Islet of Langerhans (tissue), 1 donor: ENCODE measurements at regions not wholly inside any gene's neighbourhood (a gene's known extent, or its start where the extent isn't known, plus 50 kb on each side); places are given as distances from the start of the nearest gene placed in this dataset.
"Not testable (repeated sequence)": the region's sequence is repeated elsewhere in the genome, so short reads cannot be mapped to it uniquely, and the experiment has no call there.

Experiments used
- FAIRE-seq: peaks from one replicate; lab custom pipeline; 2011; peaks lifted over from hg19 to GRCh38; lab: Jason Lieb, UNC

DNA sequence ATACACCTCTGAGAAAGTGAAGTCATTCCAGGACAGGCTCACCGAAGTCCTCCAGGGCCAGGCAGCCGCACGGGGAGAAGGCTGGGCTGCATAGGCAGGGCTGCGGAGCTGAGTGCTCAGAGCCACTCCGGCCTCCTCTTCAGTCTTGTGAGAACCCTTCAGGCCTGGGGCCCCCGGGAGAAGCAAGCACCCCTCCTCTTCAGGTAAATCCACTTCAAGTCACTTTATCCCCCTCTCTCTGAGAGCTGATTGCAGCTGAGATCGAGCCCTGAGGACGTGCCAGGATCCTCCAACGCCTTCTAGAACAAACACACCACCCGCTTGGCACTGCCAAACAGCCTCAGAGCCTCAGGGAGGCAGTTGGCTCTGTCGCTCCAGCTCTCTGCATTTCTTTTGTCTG, 1526.3 kb downstream of the BRD1 start:
- FAIRE-seq: no peak

DNA sequence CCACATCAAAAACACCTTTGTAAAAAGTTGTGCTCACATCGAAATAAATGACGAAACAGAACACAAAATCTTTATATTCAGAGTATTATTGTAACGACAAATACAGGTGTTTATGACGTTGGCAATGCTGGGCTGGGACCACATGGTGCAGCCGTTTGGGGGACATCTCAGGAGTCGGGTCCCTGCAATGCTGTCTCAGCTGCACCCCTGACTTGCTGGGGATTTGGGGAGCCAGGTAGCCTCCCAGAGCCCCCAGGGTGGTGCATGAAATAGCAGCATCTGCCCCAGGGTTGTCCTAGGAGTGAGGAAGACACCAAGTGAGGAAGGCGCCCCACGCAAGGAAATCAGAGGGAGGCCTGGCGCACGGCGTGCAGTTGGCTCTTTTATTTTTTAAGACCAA, 1526.8 kb downstream of the BRD1 start:
- no peak for FAIRE-seq

DNA sequence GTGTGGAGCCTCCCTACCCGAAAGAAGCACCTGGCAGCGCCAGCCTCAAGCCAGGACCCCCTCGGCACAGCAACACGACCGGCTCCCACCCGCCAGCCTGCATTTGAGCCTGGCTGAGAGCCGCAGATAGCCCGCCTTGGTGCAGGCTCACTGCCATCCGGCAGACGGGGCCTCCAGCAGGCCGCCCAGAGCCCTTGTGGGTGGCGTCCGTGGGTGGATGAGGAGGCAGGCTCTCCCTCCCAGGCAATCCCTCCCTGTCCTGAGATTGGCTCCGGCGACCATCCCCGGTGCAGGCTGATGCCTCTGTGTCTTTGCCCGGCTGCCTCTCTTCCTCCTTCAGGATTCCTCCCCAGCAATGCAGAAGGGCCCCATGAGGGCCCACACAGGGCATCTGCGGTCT, 1527.9 kb downstream of the BRD1 start:
- FAIRE-seq: no peak

DNA sequence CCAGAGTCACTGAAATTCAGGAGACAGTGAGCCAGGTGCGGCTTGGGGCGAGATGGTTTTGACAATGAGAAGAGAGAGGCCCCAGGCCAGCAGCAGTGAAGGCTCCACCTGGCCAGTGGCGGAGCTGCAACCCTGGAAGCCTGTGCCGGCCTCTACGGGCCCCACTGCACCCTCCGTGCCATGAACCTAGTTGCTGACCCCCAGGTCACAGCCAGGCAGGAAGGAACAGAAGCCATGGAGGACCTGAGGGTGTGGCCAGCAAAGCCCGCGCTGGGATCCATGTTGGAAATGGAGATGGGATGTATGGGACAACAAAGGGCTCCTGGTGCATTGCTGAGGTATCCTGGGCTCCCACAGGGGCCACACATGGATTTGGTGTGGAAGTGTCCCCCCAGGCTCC, 1528.5 kb downstream of the BRD1 start:
- no peak for FAIRE-seq

DNA sequence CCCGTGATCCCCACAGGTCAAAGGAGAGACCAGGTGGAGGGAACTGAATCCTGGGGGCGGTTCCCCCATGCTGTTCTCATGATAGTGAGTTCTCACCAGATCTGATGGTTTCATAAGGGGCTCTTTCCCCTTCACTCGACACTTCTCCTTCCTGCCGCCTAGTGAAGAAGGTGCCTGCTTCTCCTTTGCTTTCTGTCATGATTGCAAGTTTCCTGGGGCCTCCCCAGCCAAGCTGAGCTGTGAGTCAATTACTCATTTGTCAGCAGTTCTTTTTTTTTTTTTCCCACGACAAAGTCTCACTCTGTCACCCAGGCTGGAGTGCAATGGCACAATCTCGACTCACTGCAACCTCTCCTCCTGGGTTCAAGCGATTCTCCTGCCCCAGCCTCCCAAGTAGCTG, 1530.4 kb downstream of the BRD1 start:
- FAIRE-seq: no peak

DNA sequence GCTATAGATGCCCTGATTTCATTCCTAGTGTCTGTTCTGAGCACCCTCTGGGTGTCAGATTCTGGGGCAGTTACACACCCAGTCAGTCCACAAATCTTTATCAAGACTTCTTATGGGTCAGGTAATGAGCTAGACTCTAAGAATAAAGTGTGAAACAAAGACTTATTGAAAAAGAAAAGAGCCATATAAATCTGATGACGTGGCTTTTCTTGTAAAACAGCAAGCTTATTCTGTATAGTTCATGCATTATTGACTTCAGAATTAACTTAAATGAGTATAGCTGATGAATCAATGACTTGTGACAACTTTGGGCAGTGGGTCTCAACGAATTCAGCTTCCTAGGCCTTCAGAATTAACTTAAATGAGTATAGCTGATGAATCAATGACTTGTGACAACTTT, 1527.5 kb downstream of the TBC1D22A start:
- FAIRE-seq: not testable (repeated sequence)

DNA sequence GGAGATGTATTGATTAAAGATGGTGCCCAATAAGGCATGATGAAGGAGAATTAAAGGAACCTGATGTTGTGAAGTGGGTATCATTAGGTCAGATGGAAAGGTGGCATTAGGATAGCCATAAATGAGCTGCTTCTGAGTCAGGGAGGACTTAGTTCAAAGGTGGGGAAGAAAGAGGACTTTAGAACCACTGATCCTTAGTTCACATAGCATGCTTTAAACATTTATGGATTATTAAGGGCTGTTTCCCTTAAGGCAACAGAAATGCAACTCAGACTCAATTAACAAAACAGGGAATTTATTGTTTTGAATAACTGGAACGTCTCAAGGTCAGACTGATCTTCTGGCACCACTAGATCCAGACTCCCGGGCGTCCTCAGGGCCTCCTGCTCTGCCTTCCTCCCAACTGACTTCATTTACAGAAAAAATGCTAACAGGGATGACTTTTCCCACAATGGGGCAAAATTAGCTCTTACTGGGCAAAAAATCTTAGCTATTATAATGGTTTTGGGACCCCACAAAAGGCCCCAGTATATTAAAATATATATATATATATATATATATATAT, 1526.0 kb downstream of the TBC1D22A start:
- FAIRE-seq: no peak

DNA sequence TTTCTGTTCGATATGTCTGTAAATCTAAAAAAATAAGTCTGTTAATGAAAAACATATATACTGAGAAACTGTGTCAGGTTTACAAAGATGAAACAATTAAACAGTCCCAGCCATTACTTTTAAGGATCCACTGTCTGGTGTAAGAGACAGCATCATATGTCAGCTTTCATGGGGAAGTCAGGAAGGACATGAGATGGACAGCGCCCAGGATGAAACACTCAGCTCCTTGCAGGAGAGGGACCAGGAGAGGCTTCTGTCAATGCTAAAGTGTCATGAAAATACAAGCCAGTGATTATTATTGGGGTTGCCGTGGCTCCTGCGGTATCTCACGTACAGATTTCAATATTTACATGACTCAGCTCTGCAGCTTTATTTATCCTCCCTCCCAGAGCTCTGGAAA, 1524.6 kb downstream of the TBC1D22A start:
- no peak for FAIRE-seq

DNA sequence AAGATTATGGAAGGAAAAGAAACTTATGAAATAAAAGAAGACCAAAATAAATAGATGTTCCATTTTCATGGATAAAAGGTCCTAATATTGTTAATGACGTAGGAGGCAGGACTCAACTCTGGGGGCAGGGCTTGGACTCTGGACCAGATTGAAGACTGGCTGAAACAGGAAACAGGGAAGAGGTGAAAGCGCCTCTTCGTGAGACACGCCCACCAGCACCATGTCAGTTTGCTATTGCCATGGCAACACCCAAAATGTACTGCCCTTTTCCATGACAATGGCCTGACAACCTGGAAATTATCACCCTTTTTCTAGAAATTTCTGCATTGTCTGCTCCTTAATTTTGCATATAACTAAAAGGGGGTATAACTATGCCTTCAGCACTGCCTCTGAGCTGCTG, 1522.2 kb downstream of the TBC1D22A start:
- no peak for FAIRE-seq

DNA sequence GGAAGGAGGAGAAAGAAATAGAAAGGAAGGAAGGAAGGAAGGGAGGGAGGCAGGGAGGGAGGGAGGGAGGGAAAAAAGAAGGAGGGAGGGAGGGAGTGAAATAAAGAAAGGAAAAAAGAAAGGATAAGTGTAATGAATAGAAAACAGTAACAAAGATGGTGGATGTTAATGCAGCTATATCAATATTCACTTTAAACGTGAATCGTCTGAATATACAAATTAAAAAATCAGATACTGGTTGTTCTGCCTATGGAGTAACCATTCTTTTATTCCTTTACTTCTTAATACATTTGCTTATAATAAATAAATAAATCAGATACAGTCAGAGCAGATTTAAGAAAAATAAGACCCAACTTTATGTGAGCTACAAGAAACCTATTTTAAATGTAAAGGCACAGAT, 1520.4 kb downstream of the TBC1D22A start:
- FAIRE-seq: no peak

DNA sequence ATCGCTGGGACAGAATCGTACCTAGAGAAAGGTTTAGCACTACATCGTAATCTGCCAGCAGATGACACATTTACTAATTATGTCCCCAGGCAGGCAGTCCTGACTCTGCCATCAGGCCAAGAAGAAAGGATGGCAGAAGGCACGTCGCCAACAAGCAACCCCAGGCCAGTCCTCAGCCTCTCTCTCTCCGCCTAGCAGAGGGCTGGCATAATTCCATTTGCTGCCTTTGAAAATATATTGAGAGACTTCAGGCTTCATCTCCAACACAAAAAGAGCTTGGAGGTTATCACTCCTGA, 1517.0 kb downstream of the TBC1D22A start:
- FAIRE-seq: no peak

DNA sequence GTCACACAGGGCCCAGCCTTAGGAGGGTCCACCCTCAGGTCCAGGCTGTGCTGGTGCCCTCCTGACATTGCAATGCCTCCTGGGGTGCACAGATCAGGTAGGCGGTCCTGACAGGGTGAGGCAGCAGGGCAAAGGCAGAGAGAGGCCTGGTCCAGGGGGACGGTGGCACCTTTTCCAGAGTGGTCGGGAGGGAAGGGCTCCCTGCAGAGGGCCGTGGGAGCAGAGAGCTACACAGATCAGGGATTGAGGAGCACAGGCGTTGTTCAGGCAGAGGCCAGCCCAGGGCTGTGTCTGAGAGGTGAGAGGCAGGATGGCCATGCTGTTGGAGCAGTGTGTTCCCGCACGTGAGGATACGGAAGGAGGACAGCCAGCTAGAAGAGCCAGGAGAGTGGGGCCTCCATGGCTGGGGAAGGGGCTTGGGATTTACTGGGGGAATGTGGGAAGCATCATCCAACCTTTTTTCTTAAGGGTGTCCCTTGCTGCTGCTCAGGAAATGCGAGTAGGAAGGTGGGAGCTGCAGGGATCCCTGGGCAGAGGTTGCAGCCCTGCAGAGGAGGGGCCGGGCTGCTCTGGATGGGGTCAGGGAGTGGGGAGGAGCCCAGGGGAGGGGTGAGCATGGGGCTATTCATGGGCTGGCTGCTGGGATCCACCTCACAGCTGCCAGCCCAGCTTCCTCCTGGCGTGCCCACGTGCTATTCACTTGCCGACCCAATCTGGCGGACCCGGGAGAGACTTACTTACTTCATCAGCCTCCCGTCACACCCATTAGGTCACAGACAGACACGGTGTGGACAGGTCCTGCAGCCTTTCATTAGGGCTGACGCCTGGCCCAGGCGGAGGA, 1516.4 kb downstream of the TBC1D22A start:
- FAIRE-seq: no peak

DNA sequence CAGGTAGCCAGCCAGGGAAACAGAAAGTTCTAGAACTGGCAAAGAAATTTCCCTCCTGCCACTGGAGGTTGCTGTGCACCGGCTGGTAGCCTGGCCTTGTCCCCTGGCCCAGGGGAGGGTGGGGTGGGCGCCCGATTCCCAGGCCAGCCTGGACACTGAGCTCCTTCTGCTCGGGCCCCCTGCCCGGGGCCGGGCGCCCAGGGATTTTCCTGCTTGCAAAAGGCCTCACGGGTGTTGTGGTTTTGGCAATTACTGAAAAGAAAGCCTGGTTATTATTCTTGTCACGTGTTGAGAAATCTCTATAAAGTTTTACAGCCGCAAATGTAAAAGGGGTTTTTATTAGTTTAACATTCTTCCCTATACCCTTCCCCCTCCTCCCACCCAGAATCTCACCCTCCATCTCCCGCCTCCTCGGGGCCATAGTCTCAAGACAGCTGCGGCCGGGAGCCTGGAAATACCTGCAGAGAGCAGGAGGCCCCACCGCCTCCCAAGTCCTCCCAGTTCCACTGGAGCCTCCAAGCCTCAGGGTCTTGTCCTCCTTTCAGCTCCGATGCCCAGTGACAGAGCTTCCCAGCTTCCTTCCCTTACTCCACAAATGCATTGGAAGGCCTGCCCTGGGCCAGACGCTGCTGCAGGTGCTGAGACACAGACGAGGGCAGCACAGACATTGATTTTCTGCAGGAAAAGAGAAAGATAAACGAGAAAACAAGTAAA, 1515.6 kb downstream of the TBC1D22A start:
- FAIRE-seq: no peak

DNA sequence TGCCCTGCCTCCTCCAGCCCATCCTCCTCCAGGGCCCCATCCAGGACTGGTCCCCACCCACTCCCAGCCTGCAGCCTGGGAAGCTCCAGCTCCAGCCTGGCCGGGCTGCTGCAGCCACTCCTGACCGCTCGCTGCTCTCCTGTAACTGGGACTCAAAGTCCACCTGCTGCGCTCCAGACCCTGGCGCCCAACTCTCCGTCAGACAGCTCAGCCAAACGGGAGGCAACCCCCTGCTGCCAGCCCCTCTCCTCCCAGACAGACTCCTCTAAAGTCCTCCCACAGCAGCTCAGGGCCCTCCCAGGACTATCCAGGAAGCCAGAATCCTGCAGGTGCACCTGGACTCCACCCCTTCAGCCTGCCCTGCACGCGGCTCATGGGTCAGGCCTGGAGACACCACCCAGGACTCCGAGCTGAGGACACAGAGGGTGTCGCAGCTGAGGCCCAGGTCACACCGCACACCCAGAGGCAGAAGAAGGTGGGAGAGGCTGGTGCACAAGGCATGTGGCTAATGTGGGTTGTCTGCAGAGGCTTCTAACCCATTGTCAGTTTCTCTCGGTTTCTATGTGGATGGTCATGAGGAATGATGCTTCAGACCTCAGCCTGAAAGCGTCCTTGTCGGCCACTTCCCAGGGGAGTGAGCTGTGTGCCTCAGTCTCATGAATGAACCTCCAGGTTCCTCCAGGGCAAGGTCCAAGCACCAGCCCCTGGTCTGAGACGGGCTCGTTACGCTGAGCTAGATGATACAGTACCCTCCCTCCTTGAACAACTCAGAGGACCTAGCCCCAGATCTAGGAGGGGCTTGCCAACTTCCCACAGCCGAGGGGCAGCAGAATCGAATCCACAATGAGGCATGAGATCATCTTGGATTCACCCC, 1514.8 kb downstream of the TBC1D22A start:
- FAIRE-seq: no peak

DNA sequence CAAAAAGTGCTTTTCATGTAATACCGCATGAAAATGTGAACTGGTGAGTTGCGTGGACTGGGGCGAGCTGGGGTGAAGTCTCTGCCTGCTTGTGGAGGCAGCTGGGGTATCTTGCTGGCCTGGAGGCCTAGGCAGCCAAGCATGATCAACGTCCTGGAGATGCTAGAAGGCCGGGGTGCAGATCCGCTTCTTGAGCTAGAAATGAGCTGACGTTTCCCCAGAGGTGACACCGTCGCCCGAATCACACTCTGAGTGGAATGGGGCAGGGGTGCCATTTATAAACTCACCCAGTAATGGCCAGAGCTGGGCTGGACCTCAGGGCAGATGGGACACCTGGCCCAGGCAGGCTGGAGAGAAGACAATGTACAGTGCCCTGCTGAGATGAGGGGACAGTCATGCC, 1513.0 kb downstream of the TBC1D22A start:
- no peak for FAIRE-seq

DNA sequence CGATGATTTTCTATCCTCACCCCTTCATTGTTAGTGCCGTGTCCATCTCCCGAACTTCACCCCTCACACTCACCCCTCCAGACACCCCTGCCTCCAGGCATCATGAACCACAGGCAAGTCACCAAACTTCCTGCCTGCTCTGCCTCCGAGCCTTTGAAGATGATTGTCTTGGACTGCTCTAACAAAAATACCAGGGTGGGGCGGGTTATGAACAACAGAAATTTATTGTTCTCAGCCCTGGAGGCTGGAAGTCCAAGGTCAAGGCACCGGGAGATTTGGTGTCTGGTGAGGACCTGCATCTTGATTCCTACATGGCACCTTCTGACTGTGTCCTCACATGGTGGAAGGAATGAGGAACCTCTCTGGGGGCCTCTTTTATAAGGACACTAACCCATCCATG, 1508.3 kb downstream of the TBC1D22A start:
- no peak for FAIRE-seq

DNA sequence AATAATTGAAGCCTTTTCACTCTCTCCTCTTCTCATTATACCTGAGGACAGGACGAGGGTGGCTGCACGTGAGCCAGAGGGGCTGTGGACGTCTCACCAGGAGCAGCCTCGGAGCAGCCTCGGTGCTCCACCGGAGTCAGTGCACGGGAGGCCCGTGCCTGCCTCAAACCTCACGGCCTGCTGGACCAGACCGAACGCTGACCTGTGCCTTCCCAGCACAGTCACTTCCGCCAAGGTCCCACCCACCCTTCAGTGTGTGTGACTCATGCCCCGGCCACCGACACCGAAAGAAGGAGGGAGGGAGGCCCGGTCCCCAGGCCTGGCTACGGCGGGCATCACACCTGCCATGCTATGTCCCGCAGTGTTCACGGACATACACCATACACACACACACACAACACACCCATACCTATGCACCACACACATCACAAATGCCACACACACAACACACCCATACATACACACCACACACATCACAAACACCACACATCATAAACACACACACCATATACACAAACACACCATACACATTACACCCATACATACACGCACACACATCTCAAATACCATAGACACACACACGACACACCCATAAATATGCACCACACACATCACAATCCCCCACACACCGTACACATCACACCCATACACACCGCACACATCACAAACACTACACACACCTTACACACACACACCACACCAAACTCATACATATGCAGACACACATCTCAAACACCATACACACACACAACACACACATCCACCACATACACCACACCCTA, 1506.5 kb downstream of the TBC1D22A start:
- FAIRE-seq: no peak

DNA sequence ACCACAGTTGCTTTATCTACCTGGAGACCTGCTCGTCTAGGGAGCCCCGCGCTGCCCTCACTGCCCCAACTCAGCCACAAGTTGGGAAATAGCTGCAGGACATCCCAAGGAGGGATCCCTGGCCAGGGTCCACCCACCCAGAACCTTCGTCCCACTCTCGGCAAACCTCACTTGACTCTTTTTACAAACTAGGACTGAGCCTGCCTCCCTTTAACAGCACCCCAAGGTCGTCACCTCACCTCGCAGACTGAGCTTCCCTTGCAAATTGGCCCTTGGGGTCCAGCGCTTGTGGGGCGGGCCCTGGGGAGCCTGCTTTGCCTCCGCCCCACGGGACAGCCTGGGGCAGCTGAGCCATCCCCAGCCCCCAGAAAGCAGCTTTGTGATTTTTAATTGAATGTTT, 1505.8 kb downstream of the TBC1D22A start:
- no peak for FAIRE-seq

DNA sequence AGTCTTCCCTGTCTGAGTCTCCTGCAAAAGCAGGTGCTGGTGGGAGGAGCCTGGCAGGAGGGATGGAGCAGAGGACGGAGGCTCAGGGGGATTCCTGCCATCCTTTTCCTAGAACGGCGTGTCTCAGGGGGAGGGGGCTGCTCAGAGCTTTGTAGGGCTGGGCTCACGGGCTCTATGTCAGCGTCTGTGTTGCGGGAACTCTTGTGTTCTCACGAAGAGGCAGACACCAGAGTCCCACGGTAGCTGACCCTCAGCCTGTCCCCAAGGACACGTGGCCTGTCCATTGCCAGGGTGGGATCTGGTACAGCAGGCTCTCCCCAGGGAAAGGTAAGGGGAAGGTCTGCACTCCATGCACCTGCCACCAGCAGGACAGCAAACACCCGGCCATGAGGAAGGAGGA, 1505.2 kb downstream of the TBC1D22A start:
- FAIRE-seq: no peak

DNA sequence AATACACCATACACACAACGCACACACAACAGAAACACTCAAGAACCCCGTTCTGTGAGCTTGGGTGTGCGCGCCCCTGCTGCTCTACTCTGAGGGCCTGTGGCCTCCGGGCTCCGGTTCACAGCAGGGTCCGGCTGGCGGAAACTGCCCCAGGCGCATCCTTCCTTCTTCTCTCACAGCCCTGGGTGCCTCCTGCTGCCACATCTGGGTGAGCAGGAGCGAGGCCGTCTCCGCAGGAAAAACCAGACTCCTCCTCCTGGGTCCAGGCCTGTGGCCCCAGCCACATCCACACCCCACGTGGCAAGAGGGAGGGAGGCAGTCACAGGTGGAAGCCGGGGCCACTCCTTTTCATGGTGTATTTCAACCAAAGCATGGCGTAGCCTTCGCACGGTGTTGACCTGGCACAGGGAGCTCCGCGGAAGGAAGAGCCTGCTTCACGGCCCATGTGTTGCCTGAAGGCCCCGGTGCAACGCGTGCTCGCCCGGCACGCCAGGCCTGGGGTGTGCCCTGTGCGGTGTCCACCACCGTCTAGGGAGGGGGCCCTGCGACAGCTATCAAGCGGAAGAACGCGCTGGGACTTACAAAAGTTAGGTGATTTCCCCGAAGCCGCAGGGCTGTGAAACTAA, 1502.7 kb downstream of the TBC1D22A start:
- no peak for FAIRE-seq

DNA sequence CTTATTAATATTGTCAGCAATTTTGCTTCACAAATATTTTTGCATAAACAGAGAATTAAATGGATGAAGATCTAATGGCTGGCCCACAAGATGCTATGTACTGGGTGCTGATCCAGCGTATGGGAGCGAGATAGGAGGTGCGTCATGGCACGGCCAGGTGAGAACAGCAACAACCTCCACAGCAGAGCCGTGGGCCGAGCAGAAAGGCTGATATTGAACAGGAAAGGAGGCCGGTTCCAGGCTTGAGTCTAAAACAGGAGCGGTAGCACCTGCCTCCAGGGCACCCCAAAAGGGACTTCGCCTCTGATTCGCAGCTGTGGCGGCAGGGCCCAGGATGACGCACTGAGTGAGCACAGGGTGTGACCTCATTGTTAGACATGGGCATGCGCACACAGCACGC, 1502.1 kb downstream of the TBC1D22A start:
- no peak for FAIRE-seq
